Stimulated activated CD8-positive, alpha-beta memory T cell treated with anti-CD3 and anti-CD28 coated beads, Interleukin-4, amount 100 ng/mL, for 48 hours (primary cell): ENCODE measurements at regions not wholly inside any gene's neighbourhood (a gene's known extent, or its start where the extent isn't known, plus 50 kb on each side); places are given as distances from the start of the nearest gene placed in this dataset.
"Not testable (repeated sequence)": the region's sequence is repeated elsewhere in the genome, so short reads cannot be mapped to it uniquely, and the experiment has no call there.

Source experiments
- DNase-seq: peaks from one replicate; pipeline ENCODE4 v3.0.0-alpha.2; 2020

DNA sequence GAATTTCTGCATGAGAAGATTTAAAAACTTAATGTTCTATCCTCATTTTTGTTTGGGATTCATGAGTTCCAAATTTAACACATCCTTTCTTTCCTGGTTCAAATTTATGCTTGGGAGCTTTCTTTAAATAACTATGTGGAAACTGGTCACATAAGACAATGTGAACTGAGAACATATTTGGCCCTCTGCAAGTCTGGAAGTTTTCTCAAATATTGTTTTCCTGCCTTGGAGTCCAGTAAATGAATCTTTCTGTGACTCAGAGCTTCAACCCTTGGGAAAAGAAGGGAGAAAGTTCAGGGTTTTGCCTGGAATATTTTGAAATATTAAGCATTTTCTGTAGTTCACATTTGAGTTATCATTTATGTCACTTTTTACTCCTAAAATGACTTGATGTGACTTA lies 559.0 kb upstream of the NRP1 start:
- DNase-seq, result no peak

GRCh38 chr10:33889371-33889770 lies 554.9 kb upstream of the NRP1 start:
- DNase-seq, result no peak

- DNase-seq, result no peak
Measured at GRCh38 chr10:33887188-33887587, 552.7 kb upstream of the NRP1 start.

DNA sequence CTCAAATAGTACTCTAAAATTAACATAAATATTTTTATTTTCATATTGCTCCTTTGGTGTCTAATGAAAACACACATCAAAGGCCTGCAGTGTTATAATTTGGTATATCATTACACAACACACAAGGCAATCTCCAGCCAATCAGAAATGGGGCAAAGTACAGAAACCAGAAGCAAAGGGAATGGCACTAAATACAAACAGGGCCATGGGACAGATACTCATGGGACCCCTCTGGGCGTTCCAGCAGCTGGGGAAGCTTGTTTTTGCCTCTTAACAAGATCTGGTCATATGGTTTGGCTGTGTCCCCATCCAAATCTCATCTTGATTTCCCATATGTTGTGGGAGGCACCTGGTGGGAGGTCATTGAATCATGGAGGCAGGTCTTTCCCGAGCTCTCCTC lies 551.8 kb upstream of the NRP1 start:
- no peak for DNase-seq

GRCh38 chr10:33884604-33885003 lies 550.1 kb upstream of the NRP1 start:
- DNase-seq, result no peak

DNA sequence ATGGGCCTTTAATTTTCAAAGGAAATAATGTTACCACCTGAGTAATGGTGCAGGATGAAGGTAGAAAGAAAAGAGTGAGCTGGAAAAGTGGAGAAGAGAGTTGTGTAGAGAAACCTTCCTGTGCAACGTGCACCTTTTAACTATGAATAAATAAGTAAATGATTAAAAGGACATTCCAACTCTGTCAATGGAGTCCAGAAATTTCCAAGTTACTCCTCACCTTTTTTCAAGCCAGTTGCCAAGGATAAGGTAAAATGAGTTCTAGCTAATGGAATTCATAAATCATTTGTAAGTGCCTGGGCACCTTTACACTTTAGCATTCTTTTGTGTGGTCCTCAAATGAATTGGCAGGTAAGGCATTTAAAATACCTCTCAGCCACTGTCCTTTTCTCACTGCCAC lies 549.4 kb upstream of the NRP1 start:
- DNase-seq, result no peak

DNA sequence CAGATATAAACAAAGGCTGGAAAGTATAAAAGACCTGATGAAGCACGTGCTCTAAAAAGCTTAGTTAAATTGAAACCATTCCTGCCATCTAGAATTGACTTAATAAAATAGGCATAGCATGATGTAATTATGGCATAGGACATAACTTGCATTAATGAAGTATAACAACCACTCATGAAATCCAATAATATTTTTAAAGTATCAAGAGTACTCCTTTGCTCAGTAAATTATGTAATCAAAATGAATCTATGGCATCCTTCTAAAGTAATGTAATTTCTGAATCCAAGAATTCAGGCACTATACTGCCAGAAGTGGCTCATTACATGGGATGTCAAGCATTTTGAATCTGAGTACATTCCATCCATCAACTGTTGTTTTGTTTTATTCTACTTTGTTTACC lies 548.5 kb upstream of the NRP1 start:
- no peak for DNase-seq

DNA sequence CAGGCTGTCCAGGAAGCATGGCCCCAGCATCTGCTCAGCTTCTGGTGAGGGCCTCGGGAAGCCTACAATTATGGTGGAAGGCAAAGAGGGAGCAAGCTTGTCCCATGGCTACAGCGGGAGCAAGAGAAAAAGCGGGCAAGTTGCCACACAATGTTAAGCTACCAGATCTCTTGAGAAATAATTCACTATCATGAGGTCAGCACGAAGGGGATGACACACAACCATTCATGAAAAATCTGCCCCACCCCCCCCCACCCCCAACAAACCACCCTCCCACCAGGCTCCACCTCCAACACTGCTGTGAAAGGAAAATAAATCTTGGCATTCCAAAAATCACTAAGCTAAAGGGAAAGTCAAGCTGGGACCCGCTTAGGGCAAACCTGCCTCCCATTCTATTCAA lies 545.8 kb upstream of the NRP1 start:
- DNase-seq, result no peak

- no peak for DNase-seq
Measured at GRCh38 chr10:33878238-33878786, 543.8 kb upstream of the NRP1 start.

GRCh38 chr10:33876584-33877400 lies 542.3 kb upstream of the NRP1 start:
- no peak for DNase-seq

GRCh38 chr10:33875924-33876583 lies 541.6 kb upstream of the NRP1 start:
- DNase-seq, result no peak

DNA sequence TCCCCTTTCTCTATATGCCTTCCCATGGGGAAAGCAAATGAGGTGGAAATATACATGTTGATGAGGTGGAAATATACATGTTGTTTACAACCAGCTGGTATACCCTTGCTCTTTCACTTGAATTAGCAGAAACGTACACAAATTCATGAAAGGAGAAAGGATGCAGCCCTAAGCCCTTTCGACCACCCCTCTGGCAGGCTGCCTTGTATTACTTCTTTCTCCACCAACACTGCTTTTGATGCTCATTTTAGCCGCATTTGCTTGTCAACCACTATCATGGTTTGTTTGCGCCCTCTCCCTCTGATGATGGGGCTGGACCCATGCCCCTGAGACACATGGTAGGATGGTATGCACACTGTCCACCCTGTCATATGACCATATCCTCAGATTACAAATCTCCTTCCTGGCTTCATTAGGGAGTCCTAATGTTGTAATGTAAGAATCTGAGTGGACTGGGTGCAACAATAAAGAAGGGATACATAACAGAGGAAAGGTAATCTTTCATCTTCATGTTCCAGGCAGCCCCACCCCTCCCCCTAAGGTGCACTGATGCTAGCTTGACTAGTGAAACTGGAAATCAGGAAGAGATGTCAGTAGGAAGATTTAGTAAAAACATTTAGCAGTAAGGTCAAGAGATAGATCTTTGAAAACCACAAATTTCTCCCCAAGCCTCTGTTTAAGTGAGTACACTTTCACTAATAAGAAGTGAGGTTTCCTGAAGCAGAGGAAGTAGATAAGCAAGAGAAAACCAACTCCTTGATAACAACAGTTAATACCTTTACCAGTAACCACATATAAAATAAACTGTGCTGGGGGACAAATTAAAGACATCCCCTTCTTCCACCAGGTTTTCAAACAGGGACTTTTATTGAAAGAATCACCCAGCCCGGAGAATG lies 536.8 kb upstream of the NRP1 start:
- DNase-seq, result no peak

DNA sequence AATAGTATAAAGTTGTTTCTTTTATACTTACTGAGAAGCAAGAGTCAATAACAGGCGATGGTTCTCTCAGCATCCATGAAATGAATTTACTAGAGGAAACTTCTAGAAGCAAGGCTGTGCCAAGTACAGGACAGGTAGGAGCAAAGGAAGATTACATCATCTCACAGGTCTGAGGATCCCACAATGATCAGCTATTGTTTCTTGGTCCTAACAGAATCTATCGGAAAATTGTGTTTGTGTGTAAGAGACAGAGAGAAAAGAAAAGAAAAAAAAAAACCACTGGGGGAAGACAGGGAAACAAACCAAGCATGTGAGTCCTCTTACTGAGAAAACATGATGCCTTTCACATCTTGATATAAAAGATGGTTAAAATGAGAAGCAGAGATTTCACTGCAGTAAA lies 535.0 kb upstream of the NRP1 start:
- no peak for DNase-seq

DNA sequence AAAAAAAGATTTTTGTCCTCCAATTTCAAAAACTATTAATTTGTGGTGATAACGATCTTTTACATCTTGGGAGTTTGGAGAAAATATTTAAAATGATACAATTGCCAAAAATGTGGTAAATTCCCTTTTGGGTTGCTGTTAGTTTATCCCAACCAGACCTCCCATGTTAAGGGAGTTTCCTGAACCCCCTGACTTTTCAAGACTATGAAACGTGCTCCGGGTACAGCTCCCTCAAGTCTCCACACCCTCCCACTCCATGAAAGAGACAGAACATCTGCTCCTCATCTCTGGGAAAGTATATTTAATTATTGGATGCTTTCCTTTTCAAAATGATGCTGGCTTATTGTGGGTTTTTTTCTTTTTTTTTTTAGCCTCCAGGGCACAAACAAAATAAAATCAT lies 534.6 kb upstream of the NRP1 start:
- DNase-seq, result no peak

DNA sequence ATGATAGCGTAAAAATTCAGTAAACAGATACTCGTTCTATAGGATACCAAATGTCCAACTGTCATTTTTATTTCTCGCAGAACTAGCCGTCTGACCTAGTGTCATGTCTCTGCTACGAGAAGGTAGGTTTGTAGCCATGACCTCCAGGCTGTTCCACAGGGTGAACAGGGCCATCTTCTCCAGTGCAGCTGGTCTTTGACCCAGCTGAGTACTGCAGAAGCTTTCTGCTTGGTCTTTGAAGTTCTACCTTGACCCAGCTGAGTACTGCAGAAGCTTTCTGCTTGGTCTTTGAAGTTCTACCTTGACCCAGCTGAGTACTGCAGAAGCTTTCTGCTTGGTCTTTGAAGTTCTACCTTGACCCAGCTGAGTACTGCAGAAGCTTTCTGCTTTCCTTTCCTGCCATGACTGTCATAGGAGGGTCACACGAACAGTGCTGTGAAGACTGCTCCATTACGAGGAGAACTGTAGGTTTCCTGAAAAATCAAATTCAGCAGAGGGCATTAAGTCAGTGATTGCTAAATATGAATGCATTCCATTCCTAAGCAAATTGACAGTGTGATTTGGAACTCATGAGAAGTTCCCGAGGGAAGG lies 532.8 kb upstream of the NRP1 start:
- DNase-seq, result not testable (repeated sequence)

- DNase-seq, result no peak
Measured at GRCh38 chr10:33863352-33863751, 528.9 kb upstream of the NRP1 start.

- no peak for DNase-seq
Measured at GRCh38 chr10:33862536-33863105, 528.2 kb upstream of the NRP1 start.

- DNase-seq, result no peak
Measured at GRCh38 chr10:33861833-33862232, 527.4 kb upstream of the NRP1 start.

GRCh38 chr10:33861016-33861704 lies 526.7 kb upstream of the NRP1 start:
- no peak for DNase-seq

GRCh38 chr10:33860552-33860951 lies 526.1 kb upstream of the NRP1 start:
- DNase-seq, result no peak

DNA sequence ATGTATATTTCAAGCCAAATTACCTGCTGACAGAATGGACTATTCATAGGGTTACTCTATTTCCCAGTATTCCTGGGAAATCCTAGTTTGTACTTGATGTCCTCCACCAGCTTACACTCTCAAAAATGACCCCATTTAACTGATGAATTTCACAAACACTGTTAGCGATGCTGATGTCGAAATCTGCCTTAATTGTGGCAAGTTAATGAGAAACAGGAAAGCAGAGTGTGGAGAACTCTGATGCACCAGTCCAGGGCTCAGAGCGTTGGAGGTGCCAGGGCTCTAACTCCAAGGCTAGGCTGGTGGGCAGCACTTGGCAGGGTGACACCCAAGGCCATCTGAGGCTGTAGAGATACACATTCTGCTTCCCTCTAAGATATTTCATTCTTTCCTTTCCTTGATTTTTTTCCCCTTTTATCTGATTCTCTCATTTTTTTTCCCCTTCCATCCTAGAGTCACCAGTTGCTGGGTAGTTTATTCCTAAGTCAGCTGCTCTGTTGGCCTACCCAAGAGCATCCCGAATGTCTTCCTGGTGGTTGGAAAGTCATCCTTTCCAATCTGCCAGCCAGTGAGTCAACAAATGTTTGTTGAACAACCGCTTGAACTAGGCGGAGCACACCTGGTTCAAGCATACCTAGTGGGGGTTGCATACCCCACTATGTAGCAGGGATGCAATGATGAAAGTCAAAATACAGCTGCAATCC lies 525.0 kb upstream of the NRP1 start:
- DNase-seq, result no peak
